GM10248 (cell line): ENCODE measurements at regions not wholly inside any gene's neighbourhood (a gene's known extent, or its start where the extent isn't known, plus 50 kb on each side); places are given as distances from the start of the nearest gene placed in this dataset.

Experiments used
- CTCF ChIA-PET: fragments of 300-600 bp; sonication (Branson Sonifier 250); formaldehyde crosslinking; extraction: SDS; loops from one replicate; lab custom pipeline; 2021; ENCODE audit warnings: antibody characterized with exemption; lab: Yijun Ruan, JAX
- POLR2A ChIA-PET: fragments of 350-650 bp; sonication (Branson Sonifier 250); formaldehyde crosslinking; extraction: SDS; loops from one replicate; lab custom pipeline; 2020; ENCODE audit warnings: antibody characterized with exemption; lab: Yijun Ruan, JAX
- DNase-seq: peaks from one replicate; pipeline ENCODE4 v3.0.0; 2012; ENCODE audit errors: extremely low spot score
- CTCF ChIP-seq: IDR thresholded peaks from 2 replicates; pipeline ENCODE4 v1.5.1; 2012; ENCODE audit warnings: mild to moderate bottlenecking, low read depth; ENCODE audit errors: extremely low read depth, missing control alignments, control extremely low read depth

GRCh38 chr9:111985315-111985714 lies 88.7 kb downstream of the UGCG start:
- TF ChIP-seq CTCF = no peak
- no peak for DNase-seq
- ChIA-PET CTCF (interaction anchor here (0.7 to 3.1 kb wide), 8 partner anchors 8 to 91 kb away, joined by 3 to 14 read pairs (median 8); no protein-coding TSS in a partner anchor), POLR2A (interaction anchor here (0.7 to 1.0 kb wide), 4 partner anchors 43 to 1989 kb away, joined by 3 to 7 read pairs (median 5); no protein-coding TSS in a partner anchor)

DNA sequence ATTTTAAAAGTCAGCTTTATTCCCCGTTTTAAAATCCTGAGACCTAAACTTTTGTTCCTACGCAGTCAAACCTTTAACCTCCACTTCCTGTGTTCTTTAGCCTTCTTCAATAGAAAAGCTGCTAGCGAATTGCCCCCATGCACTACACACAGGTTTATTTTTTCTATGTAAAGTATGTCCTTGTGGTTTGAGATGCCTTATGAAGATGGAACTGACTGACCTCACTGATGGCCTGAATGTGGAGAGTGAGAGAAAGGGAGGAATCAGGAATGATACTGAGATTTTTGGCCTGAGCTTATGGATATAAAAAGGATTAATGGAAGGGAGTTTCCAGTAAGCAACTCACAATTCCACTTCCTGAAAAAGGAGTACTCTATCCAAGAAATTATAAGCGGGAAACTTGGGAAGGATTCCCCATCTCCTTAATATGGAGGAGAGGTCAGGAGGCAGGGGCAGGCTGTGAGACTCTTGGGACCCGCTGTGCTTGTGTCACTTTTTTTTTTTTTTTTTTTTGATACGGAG lies 89.5 kb downstream of the UGCG start:
- DNase-seq = no peak
- TF ChIP-seq CTCF = no peak
- CTCF ChIA-PET = interaction anchor here (1.2 to 3.1 kb wide), 10 partner anchors 9 to 91 kb away, joined by 3 to 14 read pairs (median 5); no protein-coding TSS in a partner anchor
- POLR2A ChIA-PET = interaction anchor here (0.6 to 1.0 kb wide), 5 partner anchors 42 to 1990 kb away, joined by 3 to 7 read pairs (median 3); no protein-coding TSS in a partner anchor
